GM21619 (cell line): ENCODE measurements at regions not wholly inside any gene's neighbourhood (a gene's known extent, or its start where the extent isn't known, plus 50 kb on each side); places are given as distances from the start of the nearest gene placed in this dataset.

Experiments used
- ATAC-seq: cut with Tn5 transposase; IDR thresholded peaks from one replicate; pipeline ENCODE4 v1.9.1; 2021; ENCODE audit not compliant: unreplicated experiment

DNA sequence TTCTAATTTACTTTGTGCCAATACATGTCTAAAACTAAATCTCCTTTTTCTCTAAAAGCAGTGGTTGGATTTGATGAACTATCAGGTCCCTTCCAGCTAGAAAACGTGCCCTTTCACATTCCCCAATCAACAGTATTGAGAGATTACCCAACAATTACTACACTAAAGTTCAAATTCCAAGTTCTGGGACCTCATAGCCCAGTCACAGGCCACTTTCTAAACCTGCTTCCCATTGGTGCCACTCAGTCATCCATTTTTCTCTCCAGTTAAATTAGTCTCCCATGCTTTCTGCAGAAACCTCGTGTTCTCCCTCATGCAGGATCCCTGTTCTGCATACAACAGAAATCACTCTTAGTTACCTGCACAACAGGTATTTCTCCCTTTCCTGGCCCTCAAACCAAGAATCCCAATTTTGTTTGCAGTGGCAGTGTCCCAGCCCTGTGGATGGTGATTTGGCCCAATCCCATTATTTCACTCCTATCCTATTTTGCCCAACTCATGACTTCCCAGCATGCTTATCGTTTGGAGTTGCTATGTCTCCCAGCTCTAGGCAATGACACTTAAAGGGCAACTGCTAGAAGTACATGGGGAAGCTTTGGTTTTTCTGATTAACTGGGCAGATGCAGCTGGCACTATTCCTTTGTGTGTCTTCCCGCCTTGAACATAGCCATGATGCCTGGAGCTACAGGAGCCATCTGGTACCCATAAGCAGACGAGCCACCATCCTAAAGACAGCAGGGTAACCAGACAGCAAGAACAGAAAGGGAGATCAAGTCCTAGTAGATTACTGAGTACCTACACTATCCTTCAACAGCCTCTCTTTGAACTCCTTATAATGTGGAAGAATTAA, 224.2 kb downstream of the MINAR1 start:
- ATAC-seq = no peak

DNA sequence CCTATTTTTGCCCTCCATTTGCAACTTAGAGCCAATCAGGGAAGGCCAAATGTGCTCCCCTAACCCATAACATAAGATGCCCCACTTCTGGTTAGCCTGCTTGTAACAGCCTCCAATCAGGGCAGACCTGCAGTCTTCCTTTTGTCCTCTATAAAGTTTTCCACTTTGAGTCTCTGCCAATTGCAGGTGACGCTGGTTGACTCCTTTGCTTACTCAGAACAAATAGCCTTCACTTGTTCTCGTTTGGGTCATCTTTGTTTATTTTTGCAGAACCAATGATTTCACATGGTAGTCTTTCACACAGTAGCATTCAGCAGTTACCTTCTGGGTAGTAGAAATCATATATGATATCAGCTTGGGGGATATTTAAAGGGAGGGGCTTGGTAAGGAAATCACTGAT, 225.6 kb downstream of the MINAR1 start:
- no peak for ATAC-seq

DNA sequence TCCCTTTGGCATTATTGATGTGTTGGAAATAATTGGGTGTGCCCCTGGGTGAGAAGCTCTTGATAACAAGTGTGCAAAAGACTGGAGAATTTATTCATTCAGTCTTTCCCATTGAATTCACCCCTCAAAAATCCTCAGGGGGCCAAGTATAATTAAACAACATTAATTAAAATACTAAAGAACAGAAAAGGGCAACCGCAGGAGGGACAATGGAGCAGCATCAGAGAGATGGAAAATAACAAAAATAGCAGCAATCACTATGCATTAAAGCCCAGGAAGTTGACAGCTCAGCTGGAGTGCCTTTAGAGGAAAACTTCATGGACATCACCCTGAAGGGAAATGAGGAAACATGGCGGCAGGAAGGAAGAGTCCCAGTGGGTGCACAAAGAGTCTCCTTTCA, 227.6 kb downstream of the MINAR1 start:
- no peak for ATAC-seq

DNA sequence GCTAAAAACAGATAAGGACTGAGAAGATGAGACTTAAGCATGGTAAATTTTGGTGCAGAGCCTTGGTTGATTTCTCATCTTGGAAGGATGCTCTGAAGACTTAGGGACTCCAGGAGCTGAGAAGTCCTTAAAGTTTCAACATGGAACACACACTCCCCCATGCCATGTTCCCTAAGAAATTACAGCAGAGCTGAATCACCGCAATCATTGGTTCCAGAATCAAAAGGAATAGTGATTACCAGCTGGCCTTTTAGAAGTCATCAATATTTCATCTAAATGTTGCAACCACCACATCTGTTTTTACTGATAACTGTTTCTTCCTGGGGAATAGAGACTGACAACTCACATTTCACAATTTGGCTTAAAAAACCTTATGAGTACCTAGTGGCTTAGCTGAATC, 229.3 kb downstream of the MINAR1 start:
- ATAC-seq = no peak

DNA sequence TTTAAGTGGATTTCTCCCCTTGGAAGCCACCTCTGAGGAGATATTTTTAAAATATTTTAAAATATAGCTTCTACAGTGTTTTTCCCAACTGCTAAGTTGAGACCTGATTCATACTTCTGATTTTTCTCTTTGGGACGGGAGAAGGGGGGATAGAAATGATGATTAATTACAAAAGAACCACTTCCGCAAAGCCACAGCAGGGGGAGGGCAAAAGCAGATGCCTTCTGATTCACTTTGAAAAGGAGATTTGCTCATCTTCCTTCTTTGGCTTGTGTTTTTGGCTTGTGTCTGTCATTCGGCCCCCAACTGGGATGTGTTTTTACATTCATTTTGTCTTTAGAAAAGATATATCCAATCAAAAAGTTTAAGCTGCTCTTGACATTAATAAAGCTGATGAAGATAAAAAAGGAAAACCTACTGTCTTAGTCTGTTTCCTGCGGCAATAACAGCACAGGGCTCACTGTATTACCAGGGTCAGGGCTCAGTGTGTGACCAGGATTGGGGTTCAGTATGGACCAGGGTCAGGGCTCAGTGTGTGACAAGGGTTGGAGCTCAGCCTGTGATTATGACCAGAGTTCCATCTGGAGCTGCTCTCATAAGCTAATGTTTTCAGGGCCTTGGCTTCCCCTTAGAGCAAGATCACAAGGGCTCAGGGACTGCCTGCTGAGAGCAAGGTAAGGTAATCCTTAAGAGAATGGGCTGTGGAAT, 223.2 kb downstream of the MTHFS start:
- ATAC-seq = peak; percentile 93

DNA sequence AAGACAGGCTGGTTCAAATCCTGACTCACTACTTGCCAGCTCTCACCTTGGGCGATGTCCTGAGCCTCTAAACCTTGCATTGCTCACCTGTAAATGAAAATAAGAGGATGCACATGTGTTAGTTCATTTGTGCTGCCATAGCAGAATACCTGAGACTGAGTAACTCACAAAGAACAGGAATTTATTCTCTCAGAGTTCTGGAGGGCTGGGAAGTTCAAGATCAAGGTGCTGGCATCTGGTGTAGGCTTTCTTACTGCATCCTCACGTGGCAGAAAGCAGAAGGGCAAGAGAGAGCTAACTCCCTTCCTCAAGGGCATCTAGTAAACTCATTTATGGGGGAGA, 222.7 kb downstream of the MTHFS start:
- ATAC-seq = no peak

DNA sequence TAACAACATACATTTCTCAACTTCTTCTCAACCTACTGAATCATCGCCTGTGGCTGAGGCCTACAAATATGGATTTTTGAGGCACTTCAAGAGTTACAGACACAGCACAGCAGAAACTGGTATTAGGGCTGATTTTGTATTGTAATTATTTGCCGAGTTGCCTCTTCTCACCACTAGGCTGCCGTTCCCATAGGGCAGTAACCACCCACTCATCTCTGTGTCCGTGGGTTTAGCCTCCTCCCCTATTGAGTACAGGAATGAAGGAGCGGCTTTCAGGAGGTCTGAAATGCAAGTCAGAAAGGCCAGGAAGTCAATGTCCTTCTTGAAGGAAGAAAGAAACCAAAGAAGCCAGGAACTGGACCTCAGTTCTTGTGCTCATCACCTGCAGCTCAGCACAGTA, 220.8 kb downstream of the MTHFS start:
- no peak for ATAC-seq

DNA sequence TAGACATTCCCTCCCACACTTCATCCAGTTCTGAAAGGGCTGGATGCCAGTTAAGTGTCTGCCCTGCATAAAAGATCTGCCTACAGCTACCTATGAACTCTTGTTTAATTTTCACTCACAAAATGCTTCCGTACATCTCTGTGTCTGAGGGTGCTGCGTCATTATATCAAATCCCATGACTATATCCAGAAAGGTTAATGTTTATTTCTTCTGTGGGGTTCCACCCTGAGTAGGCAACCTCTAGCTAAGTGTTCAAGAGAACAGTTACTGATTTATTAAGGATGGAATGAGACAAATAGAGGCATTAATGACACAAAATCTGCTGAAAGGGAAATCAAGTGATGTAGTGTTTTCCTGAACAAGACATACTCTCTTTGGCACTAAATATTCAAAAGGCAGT, 220.2 kb downstream of the MTHFS start:
- no peak for ATAC-seq

DNA sequence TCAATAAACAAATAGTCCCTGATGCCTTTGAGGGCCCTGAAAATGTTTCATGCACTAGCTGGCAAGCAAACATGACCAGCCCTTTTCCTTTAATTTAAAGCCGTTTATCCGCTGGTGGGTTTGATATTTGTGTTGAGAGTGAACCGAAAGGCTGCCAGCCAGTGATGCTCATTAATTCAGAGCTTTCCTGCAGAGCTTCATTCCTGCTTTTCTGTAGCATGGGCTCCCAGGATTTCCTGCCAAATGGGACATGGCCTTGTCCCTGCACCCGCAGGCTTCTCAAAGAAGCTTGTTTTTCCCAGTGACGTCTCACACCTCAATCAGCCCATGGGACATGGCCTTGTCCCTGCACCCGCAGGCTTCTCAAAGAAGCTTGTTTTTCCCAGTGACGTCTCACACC, 219.6 kb downstream of the MTHFS start:
- no peak for ATAC-seq

DNA sequence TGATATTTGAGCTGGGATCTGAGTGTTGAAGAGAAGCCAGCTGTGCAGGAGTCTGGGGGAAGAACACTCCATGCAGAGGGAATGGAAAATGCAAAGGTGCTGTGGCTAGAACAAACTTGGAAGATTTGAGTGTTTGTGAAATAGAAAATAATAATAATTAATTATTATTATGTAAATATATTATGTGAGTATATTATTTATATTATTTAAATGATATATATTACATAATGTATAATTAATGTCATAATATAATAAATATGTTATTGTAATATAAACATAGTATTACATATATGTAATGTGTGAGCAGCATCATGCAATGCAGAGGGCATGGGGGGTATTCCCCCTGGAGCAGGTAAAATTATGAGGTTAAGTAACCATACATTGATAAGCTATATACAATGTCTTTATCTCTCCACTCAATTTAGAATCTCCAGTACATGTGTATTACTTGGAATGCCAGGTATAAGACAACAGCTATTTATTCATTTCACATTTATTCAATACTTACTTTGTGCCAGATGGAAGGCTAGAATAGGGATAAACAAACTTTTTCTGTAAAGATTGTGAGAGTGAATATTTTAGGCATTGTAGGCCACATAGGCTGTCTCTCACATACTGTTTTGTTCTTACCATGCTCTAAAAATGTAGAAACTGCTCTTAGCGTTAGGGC, 218.6 kb downstream of the MTHFS start:
- no peak for ATAC-seq

DNA sequence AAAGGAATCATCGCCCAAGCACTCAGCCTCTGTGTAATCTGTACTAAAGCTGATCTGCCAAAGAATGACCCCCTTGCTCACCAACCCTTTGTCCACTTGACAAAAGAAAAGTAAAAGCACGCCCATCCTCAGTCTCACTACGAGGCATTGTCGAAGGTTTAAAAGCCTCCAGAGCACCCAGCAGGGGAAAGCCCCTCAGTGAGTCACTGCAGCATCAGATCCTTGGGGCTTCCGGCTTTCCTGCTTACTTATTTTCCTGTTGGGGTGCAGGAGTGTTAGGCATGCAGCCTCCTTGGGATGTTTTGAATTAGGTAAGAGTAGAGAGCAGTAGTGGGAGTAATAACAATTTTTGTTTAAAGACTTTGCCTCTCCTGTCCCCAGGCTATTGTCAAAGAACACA, 216.1 kb downstream of the MTHFS start:
- no peak for ATAC-seq

DNA sequence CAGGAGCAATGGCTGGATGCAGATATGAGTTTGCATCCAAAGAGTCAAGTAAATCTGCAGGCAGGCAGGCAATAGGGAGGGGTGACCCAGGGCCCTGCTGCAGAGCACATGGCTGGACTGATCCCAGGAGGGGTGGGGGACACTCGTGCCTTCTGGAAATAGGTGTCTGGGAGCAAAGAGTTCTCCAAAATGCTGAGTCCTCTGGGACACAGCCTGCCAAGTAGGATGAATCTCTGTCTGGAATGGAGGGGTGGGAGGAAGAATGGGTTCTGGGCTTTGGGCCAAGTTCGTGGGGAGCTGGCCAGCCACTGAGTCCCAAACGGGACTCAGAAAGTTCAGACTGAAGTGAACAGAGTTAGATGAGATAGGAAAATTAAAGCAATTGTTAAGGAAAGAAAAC, 214.5 kb downstream of the MTHFS start:
- ATAC-seq = no peak

DNA sequence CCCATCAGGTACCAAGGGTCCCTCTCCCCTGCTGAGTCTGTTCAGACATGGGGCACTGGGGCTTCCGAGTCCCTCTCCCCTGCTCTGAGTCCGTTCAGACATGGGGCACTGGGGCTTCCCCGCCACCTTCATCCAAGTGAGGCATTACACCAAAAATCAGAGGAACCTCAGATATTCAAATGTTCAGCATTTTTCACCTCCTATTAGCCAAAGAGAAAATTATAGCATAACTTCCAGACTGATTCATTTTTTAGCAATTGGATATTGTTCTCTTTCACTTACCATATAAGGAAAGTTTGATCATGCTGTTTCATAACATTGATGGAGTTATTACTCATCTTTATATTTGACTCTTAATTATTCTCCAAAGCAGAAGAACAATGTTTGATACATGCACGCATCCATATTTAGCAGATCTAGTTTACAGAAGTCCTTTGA, 213.9 kb downstream of the MTHFS start:
- no peak for ATAC-seq

DNA sequence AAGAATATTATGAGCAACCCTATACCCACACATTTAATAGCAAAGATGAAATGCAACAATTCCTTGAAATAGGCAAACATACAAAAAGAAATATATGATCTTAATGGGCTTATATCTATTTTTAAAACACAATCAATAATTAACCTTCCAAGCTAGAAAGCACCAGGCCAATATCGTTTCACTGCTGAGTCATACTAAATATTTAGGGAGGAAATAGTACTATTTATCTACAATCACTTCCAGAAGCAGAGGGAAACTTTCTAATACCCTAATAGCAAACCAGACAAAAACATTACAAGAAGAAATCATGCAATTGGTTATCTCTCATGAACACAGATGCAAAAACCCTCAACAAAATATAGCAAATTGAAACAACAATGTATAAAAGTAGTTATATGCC, 207.8 kb downstream of the MTHFS start:
- no peak for ATAC-seq

DNA sequence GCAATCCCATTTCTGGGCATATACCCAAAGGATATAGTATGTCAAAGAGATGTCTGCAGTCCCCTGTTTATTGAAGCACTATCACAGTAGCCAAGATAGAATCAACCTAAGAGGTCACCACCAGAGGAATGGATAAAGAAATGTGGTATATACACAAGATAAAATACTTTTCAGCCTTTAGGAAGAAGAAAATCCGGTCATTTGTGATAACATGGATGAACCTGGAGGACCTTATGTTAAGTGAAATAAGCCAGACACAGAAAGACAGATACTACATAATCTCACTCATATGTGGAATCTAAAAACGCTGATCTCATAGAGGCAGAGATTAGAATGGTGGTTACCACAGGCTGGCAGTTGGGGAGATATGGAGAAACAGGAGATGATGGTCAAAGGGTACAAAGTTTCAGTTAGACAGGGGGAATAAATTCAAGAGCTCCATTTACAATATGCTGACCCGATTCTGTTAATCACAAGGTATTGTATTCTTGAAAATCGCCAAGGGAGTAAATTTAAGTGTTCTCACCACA, 195.8 kb downstream of the MTHFS start:
- ATAC-seq = no peak

DNA sequence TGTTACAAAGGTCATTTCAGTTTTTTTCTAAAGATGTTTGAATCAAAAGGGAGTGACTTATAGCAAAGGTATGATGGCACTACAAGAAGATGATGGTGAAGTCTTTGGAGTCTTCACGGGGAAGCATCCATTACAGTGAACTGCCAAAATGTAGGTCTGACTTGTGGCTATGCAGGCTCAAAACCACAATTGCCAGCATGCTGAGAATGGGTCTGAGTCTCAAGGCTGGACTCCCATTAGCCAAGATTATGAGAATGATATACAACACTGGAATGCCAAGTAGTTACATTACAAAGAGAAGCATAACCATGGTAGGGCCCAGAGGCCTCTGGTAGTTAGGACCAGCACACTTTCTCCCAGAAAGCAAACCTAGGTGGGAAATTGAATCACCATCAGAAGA, 194.2 kb downstream of the MTHFS start:
- ATAC-seq = no peak

DNA sequence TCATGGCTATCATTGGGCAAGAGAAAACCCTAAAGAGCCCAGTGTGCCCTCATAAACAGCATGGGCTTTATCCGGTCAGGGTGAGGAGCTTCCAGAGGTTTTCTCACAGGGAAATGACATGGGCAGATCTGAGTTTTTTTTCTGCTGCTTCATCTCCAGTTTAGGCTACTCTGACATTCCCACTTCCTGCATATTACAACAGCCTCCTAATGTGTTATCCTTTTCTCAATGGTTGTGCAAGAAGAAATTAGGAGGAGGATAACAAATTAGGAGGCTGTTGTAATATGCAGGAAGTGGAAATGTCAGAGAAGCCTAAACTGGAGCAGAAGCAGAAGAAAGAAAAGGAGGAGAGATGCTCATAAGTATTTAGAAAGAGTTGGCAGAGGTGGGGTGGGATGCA, 175.6 kb downstream of the MTHFS start:
- no peak for ATAC-seq

DNA sequence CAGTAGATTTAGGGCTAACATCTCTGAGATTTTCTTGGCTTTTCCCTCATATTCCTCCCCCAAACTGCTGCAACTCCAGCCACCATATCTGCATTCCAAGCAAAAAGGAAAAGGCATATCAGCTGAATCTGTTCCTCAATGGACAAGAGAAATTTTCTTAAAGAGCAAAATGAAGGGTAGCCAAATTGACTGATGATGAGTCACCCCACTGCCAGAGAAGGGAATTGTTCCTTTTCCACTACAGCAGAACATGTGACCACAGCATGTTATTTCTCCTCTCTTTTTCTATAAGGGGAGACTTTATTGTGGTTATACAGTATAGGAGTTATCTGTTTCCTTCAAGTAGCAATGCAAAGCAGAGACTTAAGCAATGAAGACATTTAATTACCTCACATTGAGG, 172.5 kb downstream of the MTHFS start:
- ATAC-seq = no peak

DNA sequence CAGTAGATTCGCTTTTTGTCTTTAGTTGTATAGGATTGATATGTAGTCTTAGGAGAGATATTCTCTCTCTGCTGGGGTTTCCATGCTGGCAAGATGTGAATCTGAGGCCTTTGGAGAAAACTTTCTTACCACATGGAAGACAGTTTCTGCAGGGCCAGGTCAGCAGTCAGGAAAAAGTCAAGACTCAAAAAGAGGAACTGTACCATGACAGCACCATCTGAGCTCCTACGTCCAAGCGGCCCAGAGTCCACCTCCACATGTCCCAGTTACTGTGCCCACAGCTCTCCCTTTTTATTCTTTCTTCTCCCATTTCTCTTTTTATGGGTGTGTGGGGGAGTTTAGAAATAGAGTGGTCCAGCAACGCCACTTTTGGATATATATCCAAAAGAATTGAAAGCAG, 172.0 kb downstream of the MTHFS start:
- ATAC-seq = no peak

DNA sequence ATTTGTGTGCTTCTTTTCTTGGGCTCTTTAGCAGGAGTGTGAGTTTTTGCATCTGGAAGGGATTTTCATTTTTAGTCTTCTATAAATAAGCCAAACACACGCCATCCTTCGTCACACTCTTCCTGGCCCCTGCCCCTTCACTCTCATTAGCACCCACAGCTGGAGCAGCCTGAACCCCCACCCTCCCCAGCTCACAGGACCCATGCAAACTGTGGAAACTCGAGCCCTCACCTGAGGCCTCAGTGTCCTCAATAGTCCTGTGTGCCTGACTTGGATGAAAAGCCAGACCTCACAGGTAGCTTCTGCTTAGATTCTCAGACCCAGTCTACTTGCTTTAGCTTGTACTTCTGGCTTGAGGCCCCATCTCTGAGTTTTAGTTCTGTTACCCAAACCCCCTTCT, 167.9 kb downstream of the MTHFS start:
- no peak for ATAC-seq

DNA sequence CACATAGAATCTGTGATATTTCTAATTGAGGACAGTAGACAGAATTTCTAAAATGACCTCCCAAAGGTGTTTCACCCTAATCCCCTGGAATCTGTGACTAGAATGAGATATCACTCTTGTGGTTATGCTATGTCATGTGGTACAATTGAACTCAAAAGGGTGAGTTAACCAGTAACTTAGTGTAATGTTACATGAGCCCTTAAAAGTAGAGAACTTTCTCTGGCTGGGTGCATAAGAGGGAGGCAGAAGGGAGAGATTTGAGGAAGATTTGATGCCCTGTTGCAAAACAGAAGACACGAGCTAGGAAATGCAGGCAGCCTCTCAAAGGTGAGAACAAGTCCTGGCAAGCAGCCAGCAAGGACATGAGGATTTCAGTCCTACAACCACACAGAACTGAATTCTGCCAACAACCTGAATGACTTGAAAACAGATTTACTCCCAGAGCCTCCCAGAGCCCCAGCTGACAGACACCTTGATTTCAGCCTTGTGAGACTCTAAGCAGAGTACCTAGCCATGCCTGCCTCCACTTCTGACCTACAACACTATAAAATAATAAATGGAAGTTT, 160.3 kb downstream of the MTHFS start:
- no peak for ATAC-seq

DNA sequence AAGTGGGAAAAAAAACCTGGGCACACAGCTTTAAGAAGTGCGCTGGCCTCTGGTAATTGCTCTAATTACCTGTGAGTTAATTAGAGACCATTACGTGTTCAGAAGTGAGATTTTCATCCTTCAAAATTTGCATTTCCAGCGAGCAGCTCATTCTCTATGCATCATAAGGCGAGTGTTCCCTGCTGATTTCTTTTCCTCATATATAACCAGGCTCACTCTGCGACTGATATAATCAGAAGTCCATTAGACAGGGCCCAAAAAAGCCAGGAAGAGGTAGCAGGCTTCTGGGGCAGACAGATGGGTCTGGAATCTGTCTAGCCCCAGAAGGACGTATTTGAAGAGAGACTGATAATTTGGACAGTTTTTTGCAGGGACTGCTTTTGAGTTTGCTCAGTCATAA, 158.7 kb downstream of the MTHFS start:
- ATAC-seq = no peak
